Tibial nerve (tissue), 3 donors: ENCODE measurements at regions not wholly inside any gene's neighbourhood (a gene's known extent, or its start where the extent isn't known, plus 50 kb on each side); places are given as distances from the start of the nearest gene placed in this dataset.

Experiments
- POLR2A ChIP-seq, 2 donors: fragments of 450-650 bp; IDR thresholded peaks; one replicate each; pipeline ENCODE4 v1.6.1; 2017; ENCODE audit warnings: antibody characterized with exemption in 2 of 2, mild to moderate bottlenecking in 2 of 2, moderate library complexity in 2 of 2
- TF ChIP-seq, protein P1 (sequence below), 5 experiments: fragments of 200-600 bp in 3 of 5; fragments of 450-650 bp in 2 of 5; sonication (generic) in 3 of 5; IDR thresholded peaks; one replicate each; pipeline ENCODE4 v1.5.1; 2016 to 2019; ENCODE audit warnings: antibody characterized with exemption in 5 of 5, mild to moderate bottlenecking in 3 of 5, moderate library complexity in 2 of 5

DNA sequence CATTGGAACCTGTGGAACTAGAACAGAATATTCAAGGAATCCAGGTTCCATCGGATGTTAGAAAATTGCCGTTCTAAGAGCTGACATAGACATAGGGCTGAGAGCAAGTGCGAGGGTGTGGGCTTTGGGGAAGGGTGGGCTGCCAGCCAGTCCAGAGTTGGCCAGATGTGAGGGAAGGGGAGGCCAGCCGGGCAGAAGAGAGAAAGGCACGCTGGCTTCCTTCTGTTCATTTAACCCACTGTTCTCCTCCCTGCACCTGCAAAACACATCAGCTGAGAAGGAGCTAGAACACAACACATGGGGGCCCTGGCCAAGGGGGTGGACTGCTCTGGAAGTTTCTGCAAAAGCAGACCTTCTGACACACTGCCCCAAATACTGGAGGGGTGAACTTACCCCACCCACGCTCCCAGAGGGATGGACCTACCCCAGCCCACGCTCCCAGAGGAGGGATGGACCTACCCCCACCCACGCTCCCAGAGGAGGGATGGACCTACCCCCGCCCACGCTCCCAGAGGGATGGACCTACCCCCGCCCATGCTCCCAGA lies 98.0 kb downstream of the SHANK2 start:
- TF ChIP-seq, protein P1, sequence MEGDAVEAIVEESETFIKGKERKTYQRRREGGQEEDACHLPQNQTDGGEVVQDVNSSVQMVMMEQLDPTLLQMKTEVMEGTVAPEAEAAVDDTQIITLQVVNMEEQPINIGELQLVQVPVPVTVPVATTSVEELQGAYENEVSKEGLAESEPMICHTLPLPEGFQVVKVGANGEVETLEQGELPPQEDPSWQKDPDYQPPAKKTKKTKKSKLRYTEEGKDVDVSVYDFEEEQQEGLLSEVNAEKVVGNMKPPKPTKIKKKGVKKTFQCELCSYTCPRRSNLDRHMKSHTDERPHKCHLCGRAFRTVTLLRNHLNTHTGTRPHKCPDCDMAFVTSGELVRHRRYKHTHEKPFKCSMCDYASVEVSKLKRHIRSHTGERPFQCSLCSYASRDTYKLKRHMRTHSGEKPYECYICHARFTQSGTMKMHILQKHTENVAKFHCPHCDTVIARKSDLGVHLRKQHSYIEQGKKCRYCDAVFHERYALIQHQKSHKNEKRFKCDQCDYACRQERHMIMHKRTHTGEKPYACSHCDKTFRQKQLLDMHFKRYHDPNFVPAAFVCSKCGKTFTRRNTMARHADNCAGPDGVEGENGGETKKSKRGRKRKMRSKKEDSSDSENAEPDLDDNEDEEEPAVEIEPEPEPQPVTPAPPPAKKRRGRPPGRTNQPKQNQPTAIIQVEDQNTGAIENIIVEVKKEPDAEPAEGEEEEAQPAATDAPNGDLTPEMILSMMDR (IDR thresholded peaks at IDR 0.05) = no peak
- TF ChIP-seq POLR2A (IDR thresholded peaks at IDR 0.05) = no peak
